Mesendoderm (in vitro differentiated cells): ENCODE measurements at regions not wholly inside any gene's neighbourhood (a gene's known extent, or its start where the extent isn't known, plus 50 kb on each side); places are given as distances from the start of the nearest gene placed in this dataset.

Experiments
- DNase-seq: peaks from one replicate; pipeline ENCODE4 v3.0.0; 2013
- H2AK5ac ChIP-seq: 2 replicates; pipeline ENCODE4 v1.6.1; 2013; ENCODE audit warnings: low read length, inconsistent platforms
- H2BK120ac ChIP-seq: 2 replicates; pipeline ENCODE4 v1.6.1; 2013; ENCODE audit warnings: low read depth, mild to moderate bottlenecking, low read length, moderate library complexity, mixed read lengths
- H2BK15ac ChIP-seq: replicated peaks from 2 replicates; pipeline ENCODE4 v1.6.1; 2013; ENCODE audit warnings: low read depth, mild to moderate bottlenecking, moderate library complexity
- H2BK5ac ChIP-seq: 2 replicates; pipeline ENCODE4 v1.6.1; 2013; ENCODE audit warnings: low read length, inconsistent platforms
- H3K18ac ChIP-seq: 2 replicates; pipeline ENCODE4 v1.6.1; 2013; ENCODE audit warnings: mild to moderate bottlenecking, low read length, mixed read lengths
- H3K23ac ChIP-seq: one replicate; pipeline ENCODE4 v1.6.1; 2013; ENCODE audit warnings: low read length
- H3K27ac ChIP-seq: 2 replicates; pipeline ENCODE4 v1.5.1; 2013; ENCODE audit warnings: low read depth, mild to moderate bottlenecking, inconsistent platforms, low read length, moderate library complexity
- H3K27me3 ChIP-seq: 2 replicates; pipeline ENCODE4 v1.6.1; 2013; ENCODE audit warnings: low read length, control low read depth, mild to moderate bottlenecking, inconsistent platforms; ENCODE audit not compliant: insufficient read depth, poor library complexity
- H3K36me3 ChIP-seq: 2 replicates; pipeline ENCODE4 v1.6.1; 2013; ENCODE audit warnings: low read length, inconsistent platforms; ENCODE audit not compliant: control insufficient read depth, insufficient read depth
- H3K4ac ChIP-seq: one replicate; pipeline ENCODE4 v1.6.1; 2013; ENCODE audit warnings: low read depth, mild to moderate bottlenecking, low read length, moderate library complexity
- H3K4me1 ChIP-seq: 2 replicates; pipeline ENCODE4 v1.6.1; 2013; ENCODE audit warnings: low read depth, low read length, inconsistent platforms; ENCODE audit not compliant: control insufficient read depth
- H3K4me2 ChIP-seq: 2 replicates; pipeline ENCODE4 v1.6.1; 2013; ENCODE audit warnings: low read length
- H3K4me3 ChIP-seq: 2 replicates; pipeline ENCODE4 v1.5.1; 2013; ENCODE audit warnings: mild to moderate bottlenecking, low read length
- H3K56ac ChIP-seq: one replicate; pipeline ENCODE4 v1.6.1; 2013; ENCODE audit warnings: low read length
- H3K79me1 ChIP-seq: 2 replicates; pipeline ENCODE4 v1.6.1; 2013; ENCODE audit warnings: low read length, inconsistent platforms
- H3K79me2 ChIP-seq: 2 replicates; pipeline ENCODE4 v1.6.1; 2013; ENCODE audit warnings: mild to moderate bottlenecking, low read length; ENCODE audit not compliant: control insufficient read depth, insufficient read depth
- H3K9ac ChIP-seq: 2 replicates; pipeline ENCODE4 v1.6.1; 2013; ENCODE audit warnings: low read length, inconsistent platforms
- H4K5ac ChIP-seq: one replicate; pipeline ENCODE4 v1.6.1; 2013; ENCODE audit warnings: low read length
- H4K8ac ChIP-seq: one replicate; pipeline ENCODE4 v1.6.1; 2013; ENCODE audit warnings: low read depth, mild to moderate bottlenecking, control low read depth, low read length, moderate library complexity
- WGBS: extraction: QIAGEN DNeasy Blood & Tissue Kit; methylation state at CpG from one replicate; pipeline ENCODE4 v1.1.7; 2013; ENCODE audit warnings: low lambda C conversion rate, missing lambda C conversion rate; ENCODE audit not compliant: insufficient coverage; ENCODE audit errors: extremely low coverage; 5-methylcytosine and 5-hydroxymethylcytosine counted together

- WGBS: no CpG with 5 or more reads among the region's 3 CpGs
- Histone ChIP-seq H4K5ac (no peak overlapping the region), H3K4ac (no peak overlapping the region)
Measured at GRCh38 chr9:119033596-119033995, 335.6 kb downstream of the BRINP1 start.

GRCh38 chr9:119036969-119037368 is 332.3 kb downstream of the BRINP1 start:
- no peak overlapping the region for H3K4ac ChIP-seq
- no peaks in the 10 kb centered on the region for H3K27me3 ChIP-seq
- no peak overlapping the region for H3K23ac ChIP-seq
- no peak overlapping the region for H3K9ac ChIP-seq
- no peak overlapping the region for H3K4me3 ChIP-seq
- no peak overlapping the region for H3K27ac ChIP-seq
- H4K8ac ChIP-seq: no peak overlapping the region
- H3K56ac ChIP-seq: no peak overlapping the region
- H3K18ac ChIP-seq: no peak overlapping the region
- no peak overlapping the region for H3K4me2 ChIP-seq
- H2BK120ac ChIP-seq: no peak overlapping the region
- WGBS: no CpG with 5 or more reads among the region's 2 CpGs
- H3K79me2 ChIP-seq: no peaks in the 10 kb centered on the region
- no peak for DNase-seq
- no peak overlapping the region for H2BK5ac ChIP-seq
- no peaks in the 10 kb centered on the region for H3K79me1 ChIP-seq
- no peaks in the 10 kb centered on the region for H3K4me1 ChIP-seq
- H3K36me3 ChIP-seq: no peaks in the 10 kb centered on the region
- H2AK5ac ChIP-seq: no peak overlapping the region
- H2BK15ac ChIP-seq: no peak overlapping the region
- no peak overlapping the region for H4K5ac ChIP-seq

More at GRCh38 chr9:119033596-119033995, 335.6 kb downstream of the BRINP1 start:
- Histone ChIP-seq H3K4me3 (no peak overlapping the region), H2AK5ac (no peak overlapping the region), H2BK15ac (no peak overlapping the region), H3K4me1 (no peaks in the 10 kb centered on the region), H3K56ac (no peak overlapping the region), H4K8ac (no peak overlapping the region), H3K18ac (no peak overlapping the region), H3K79me1 (no peaks in the 10 kb centered on the region), H3K23ac (no peak overlapping the region), H3K27ac (no peak overlapping the region), H3K79me2 (no peaks in the 10 kb centered on the region), H3K36me3 (no peaks in the 10 kb centered on the region), H3K9ac (no peak overlapping the region), H3K27me3 (no peaks in the 10 kb centered on the region), H2BK5ac (no peak overlapping the region), H2BK120ac (no peak overlapping the region), H3K4me2 (no peak overlapping the region)
- DNase-seq: no peak

- no peak overlapping the region for H3K56ac ChIP-seq
- DNase-seq: no peak
- H3K4me3 ChIP-seq: no peak overlapping the region
- H4K5ac ChIP-seq: no peak overlapping the region
- H3K4me1 ChIP-seq: peaks cover 3% of the 10 kb centered on the region
- peak overlapping the region; percentile 23 for H2BK15ac ChIP-seq
- H3K27ac ChIP-seq: no peak overlapping the region
- WGBS: no CpG with 5 or more reads among the region's 1 CpG
- H2BK120ac ChIP-seq: no peak overlapping the region
- H3K36me3 ChIP-seq: no peaks in the 10 kb centered on the region
- H2BK5ac ChIP-seq: no peak overlapping the region
- H3K79me1 ChIP-seq: no peaks in the 10 kb centered on the region
- H2AK5ac ChIP-seq: no peak overlapping the region
- no peaks in the 10 kb centered on the region for H3K79me2 ChIP-seq
- no peak overlapping the region for H3K9ac ChIP-seq
- H3K4ac ChIP-seq: no peak overlapping the region
- no peak overlapping the region for H3K18ac ChIP-seq
- H4K8ac ChIP-seq: no peak overlapping the region
- H3K23ac ChIP-seq: no peak overlapping the region
- no peaks in the 10 kb centered on the region for H3K27me3 ChIP-seq
- no peak overlapping the region for H3K4me2 ChIP-seq
Measured at GRCh38 chr9:119043996-119044395, 325.2 kb downstream of the BRINP1 start.

GRCh38 chr9:119044806-119045205 is 324.4 kb downstream of the BRINP1 start:
- H3K4ac ChIP-seq: no peak overlapping the region
- no peak overlapping the region for H4K5ac ChIP-seq
- H3K4me2 ChIP-seq: no peak overlapping the region
- H2BK5ac ChIP-seq: no peak overlapping the region
- no peak overlapping the region for H3K56ac ChIP-seq
- no peak overlapping the region for H3K23ac ChIP-seq
- no peak overlapping the region for H2BK120ac ChIP-seq
- H3K79me2 ChIP-seq: no peaks in the 10 kb centered on the region
- no peaks in the 10 kb centered on the region for H3K27me3 ChIP-seq
- H3K36me3 ChIP-seq: no peaks in the 10 kb centered on the region
- WGBS: no CpG with 5 or more reads among the region's 1 CpG
- no peak overlapping the region for H2BK15ac ChIP-seq
- H2AK5ac ChIP-seq: no peak overlapping the region
- no peak overlapping the region for H4K8ac ChIP-seq
- H3K4me3 ChIP-seq: no peak overlapping the region
- DNase-seq: peak; percentile 34
- no peaks in the 10 kb centered on the region for H3K79me1 ChIP-seq
- no peak overlapping the region for H3K27ac ChIP-seq
- H3K4me1 ChIP-seq: peaks cover 3% of the 10 kb centered on the region
- H3K18ac ChIP-seq: no peak overlapping the region
- no peak overlapping the region for H3K9ac ChIP-seq

- no CpG with 5 or more reads among the region's 4 CpGs for WGBS
- Histone ChIP-seq H4K8ac (no peak overlapping the region), H3K4ac (no peak overlapping the region), H3K79me1 (no peaks in the 10 kb centered on the region), H3K18ac (no peak overlapping the region), H3K27me3 (no peaks in the 10 kb centered on the region), H3K56ac (no peak overlapping the region), H3K79me2 (no peaks in the 10 kb centered on the region), H3K23ac (no peak overlapping the region), H3K36me3 (no peaks in the 10 kb centered on the region), H3K4me2 (no peak overlapping the region), H2AK5ac (no peak overlapping the region), H2BK15ac (no peak overlapping the region), H3K9ac (no peak overlapping the region), H3K4me3 (no peak overlapping the region), H3K4me1 (peaks cover 3% of the 10 kb centered on the region), H2BK120ac (no peak overlapping the region), H3K27ac (no peak overlapping the region), H2BK5ac (no peak overlapping the region), H4K5ac (no peak overlapping the region)
- no peak for DNase-seq
Measured at GRCh38 chr9:119047513-119048307, 321.5 kb downstream of the BRINP1 start.

- Histone ChIP-seq H3K23ac (no peak overlapping the region), H4K5ac (no peak overlapping the region), H2BK120ac (no peak overlapping the region), H3K18ac (no peak overlapping the region), H3K4ac (no peak overlapping the region), H3K4me2 (no peak overlapping the region), H3K56ac (no peak overlapping the region), H3K79me2 (no peaks in the 10 kb centered on the region), H3K9ac (no peak overlapping the region), H3K4me1 (peaks cover 2% of the 10 kb centered on the region), H3K27me3 (no peaks in the 10 kb centered on the region), H2AK5ac (no peak overlapping the region), H3K4me3 (no peak overlapping the region), H3K36me3 (no peaks in the 10 kb centered on the region), H3K79me1 (no peaks in the 10 kb centered on the region), H4K8ac (no peak overlapping the region), H3K27ac (no peak overlapping the region), H2BK15ac (no peak overlapping the region), H2BK5ac (no peak overlapping the region)
- no peak for DNase-seq
Measured at GRCh38 chr9:119050281-119050680, 319.0 kb downstream of the BRINP1 start.
